Stimulated activated CD4-positive, alpha-beta T cell treated with anti-CD3 and anti-CD28 coated beads, Interleukin-2, amount 100 ng/mL, for 48 hours (primary cell): ENCODE measurements at regions not wholly inside any gene's neighbourhood (a gene's known extent, or its start where the extent isn't known, plus 50 kb on each side); places are given as distances from the start of the nearest gene placed in this dataset.

Experiments
- DNase-seq, 2 donors: peaks; one replicate each; pipeline ENCODE4 v3.0.0-alpha.2; 2020

GRCh38 chr4:111512081-111512783 is 633.0 kb upstream of the FAM241A start:
- no peak for DNase-seq

GRCh38 chr4:111519683-111520082 is 625.6 kb upstream of the FAM241A start:
- no peak for DNase-seq

GRCh38 chr4:111530446-111530845 is 614.8 kb upstream of the FAM241A start:
- no peak for DNase-seq

- no peak for DNase-seq
Observed at GRCh38 chr4:111535792-111536191, 609.5 kb upstream of the FAM241A start.

GRCh38 chr4:111537165-111537564 is 608.1 kb upstream of the FAM241A start:
- no peak for DNase-seq

- DNase-seq, result no peak
Observed at GRCh38 chr4:111537871-111538270, 607.4 kb upstream of the FAM241A start.

GRCh38 chr4:111540671-111541070 is 604.6 kb upstream of the FAM241A start:
- no peak for DNase-seq

GRCh38 chr4:111542056-111542455 is 603.2 kb upstream of the FAM241A start:
- DNase-seq, result no peak

- no peak for DNase-seq
Observed at GRCh38 chr4:111546881-111547280, 598.4 kb upstream of the FAM241A start.

- DNase-seq, result no peak
Observed at GRCh38 chr4:111556141-111556781, 589.0 kb upstream of the FAM241A start.

- DNase-seq, result no peak
Observed at GRCh38 chr4:111556851-111557250, 588.4 kb upstream of the FAM241A start.

- no peak for DNase-seq
Observed at GRCh38 chr4:111562826-111563225, 582.4 kb upstream of the FAM241A start.

GRCh38 chr4:111572470-111572869 is 572.8 kb upstream of the FAM241A start:
- no peak for DNase-seq

- no peak for DNase-seq
Observed at GRCh38 chr4:111573386-111573785, 571.9 kb upstream of the FAM241A start.

- DNase-seq, result no peak
Observed at GRCh38 chr4:111579767-111580166, 565.5 kb upstream of the FAM241A start.

GRCh38 chr4:111595456-111595855 is 549.8 kb upstream of the FAM241A start:
- DNase-seq, result no peak

- no peak for DNase-seq
Observed at GRCh38 chr4:111596491-111596890, 548.8 kb upstream of the FAM241A start.

- DNase-seq, result no peak
Observed at GRCh38 chr4:111601671-111602070, 543.6 kb upstream of the FAM241A start.

- DNase-seq, result no peak
Observed at GRCh38 chr4:111602848-111603247, 542.4 kb upstream of the FAM241A start.

- DNase-seq, result no peak
Observed at GRCh38 chr4:111605111-111605510, 540.1 kb upstream of the FAM241A start.

- DNase-seq, result no peak
Observed at GRCh38 chr4:111610681-111611080, 534.6 kb upstream of the FAM241A start.

GRCh38 chr4:111618908-111619307 is 526.3 kb upstream of the FAM241A start:
- no peak for DNase-seq

- no peak for DNase-seq
Observed at GRCh38 chr4:111628437-111628836, 516.8 kb upstream of the FAM241A start.

- DNase-seq, result no peak
Observed at GRCh38 chr4:111630705-111631104, 514.5 kb upstream of the FAM241A start.
